ENCODE measurements at regions not wholly inside any gene's neighbourhood (a gene's known extent, or its start where the extent isn't known, plus 50 kb on each side); places are given as distances from the start of the nearest gene placed in this dataset.

GRCh38 chr12:4120316-4120917 is 153.1 kb upstream of the CCND2 start:
- TF ChIP-seq ARNTL (CRISPR knock-in tag; IDR thresholded peaks at IDR 0.05; ENCODE audit: borderline replicate concordance, low read depth), result no peak
- no peak for TF ChIP-seq GLIS3 (CRISPR knock-in tag; IDR thresholded peaks at IDR 0.05)
- TF ChIP-seq TCF4 (CRISPR knock-in tag; IDR thresholded peaks at IDR 0.05; ENCODE audit: borderline replicate concordance), result no peak
- no peak for TF ChIP-seq ZC3H10 (CRISPR knock-in tag; IDR thresholded peaks at IDR 0.05)
- TF ChIP-seq ISL1 (CRISPR knock-in tag; IDR thresholded peaks at IDR 0.05), result no peak
- no peak for TF ChIP-seq ZNF8 (CRISPR knock-in tag; IDR thresholded peaks at IDR 0.05)
- TF ChIP-seq TOX (CRISPR knock-in tag; IDR thresholded peaks at IDR 0.05; ENCODE audit: borderline replicate concordance), result no peak
- TF ChIP-seq PATZ1 (CRISPR knock-in tag; IDR thresholded peaks at IDR 0.05; ENCODE audit: borderline replicate concordance), result no peak
- no peak for TF ChIP-seq SNAI2 (CRISPR knock-in tag; IDR thresholded peaks at IDR 0.05)
- TF ChIP-seq CSRNP3 (CRISPR knock-in tag; IDR thresholded peaks at IDR 0.05), result no peak
- no peak for TF ChIP-seq TSHZ2 (CRISPR knock-in tag; IDR thresholded peaks at IDR 0.05)
- TF ChIP-seq PPARA (CRISPR knock-in tag; IDR thresholded peaks at IDR 0.05; ENCODE audit: borderline replicate concordance), result no peak
- no peak for TF ChIP-seq ZFP30 (CRISPR knock-in tag; IDR thresholded peaks at IDR 0.05)
- no peak for TF ChIP-seq BACH2 (CRISPR knock-in tag; IDR thresholded peaks at IDR 0.05; ENCODE audit: borderline replicate concordance)
- ATAC-seq, result no peak

- no peak for TF ChIP-seq ZNF565 (CRISPR knock-in tag; conservative IDR thresholded peaks at IDR 0.05; ENCODE audit: low read depth)
- TF ChIP-seq ZNF8 (CRISPR knock-in tag; IDR thresholded peaks at IDR 0.05), result no peak
- TF ChIP-seq ZFP30 (CRISPR knock-in tag; IDR thresholded peaks at IDR 0.05), result no peak
- TF ChIP-seq RARB (CRISPR knock-in tag; IDR thresholded peaks at IDR 0.05), result no peak
- TF ChIP-seq TCF4 (CRISPR knock-in tag; IDR thresholded peaks at IDR 0.05; ENCODE audit: borderline replicate concordance), result no peak
- no peak for TF ChIP-seq ISL1 (CRISPR knock-in tag; IDR thresholded peaks at IDR 0.05)
- TF ChIP-seq ZC3H10 (CRISPR knock-in tag; IDR thresholded peaks at IDR 0.05), result no peak
- TF ChIP-seq CSRNP3 (CRISPR knock-in tag; IDR thresholded peaks at IDR 0.05), result no peak
- no peak for TF ChIP-seq PATZ1 (CRISPR knock-in tag; IDR thresholded peaks at IDR 0.05; ENCODE audit: borderline replicate concordance)
- no peak for TF ChIP-seq GLIS3 (CRISPR knock-in tag; IDR thresholded peaks at IDR 0.05)
- no peak for TF ChIP-seq TSHZ2 (CRISPR knock-in tag; IDR thresholded peaks at IDR 0.05)
- TF ChIP-seq SNAI2 (CRISPR knock-in tag; IDR thresholded peaks at IDR 0.05), result no peak
- no peak for TF ChIP-seq TOX (CRISPR knock-in tag; IDR thresholded peaks at IDR 0.05; ENCODE audit: borderline replicate concordance)
- TF ChIP-seq PPARA (CRISPR knock-in tag; IDR thresholded peaks at IDR 0.05; ENCODE audit: borderline replicate concordance), result no peak
- TF ChIP-seq ARNTL (CRISPR knock-in tag; IDR thresholded peaks at IDR 0.05; ENCODE audit: borderline replicate concordance, low read depth), result no peak
- TF ChIP-seq OSR1 (CRISPR knock-in tag; IDR thresholded peaks at IDR 0.05), result no peak
- TF ChIP-seq ZNF70 (CRISPR knock-in tag; IDR thresholded peaks at IDR 0.05), result no peak
- no peak for TF ChIP-seq POU6F1 (CRISPR knock-in tag; IDR thresholded peaks at IDR 0.05; ENCODE audit: borderline replicate concordance, low read depth)
- TF ChIP-seq ZFP3 (CRISPR knock-in tag; IDR thresholded peaks at IDR 0.05), result no peak
- TF ChIP-seq ESRRG (CRISPR knock-in tag; IDR thresholded peaks at IDR 0.05), result no peak
- ATAC-seq, result no peak
These were observed 154.3 kb upstream of the CCND2 start for GRCh38 chr12:4119157-4119761.
